ENCODE measurements at regions not wholly inside any gene's neighbourhood (a gene's known extent, or its start where the extent isn't known, plus 50 kb on each side); places are given as distances from the start of the nearest gene placed in this dataset.

GRCh38 chr4:125042041-125042440 lies 272.7 kb upstream of the FAT4 start:
- TF ChIP-seq CTCF (conservative IDR thresholded peaks at IDR 0.05 in 1 of 2, IDR thresholded peaks at IDR 0.05 in 1 of 2; ENCODE audit: low read depth in 1 of 2, low read length in 2 of 2) (no peak), EZH2 (IDR thresholded peaks at IDR 0.05; ENCODE audit: low read length, missing control alignments) (no peak)

Data from fibroblast of lung (primary cell).